Activated naive CD8-positive, alpha-beta T cell treated with anti-CD3 and anti-CD28 coated beads, Interleukin-2, amount 50 U/mL, for 16 hours (primary cell): ENCODE measurements at regions not wholly inside any gene's neighbourhood (a gene's known extent, or its start where the extent isn't known, plus 50 kb on each side); places are given as distances from the start of the nearest gene placed in this dataset.

Source experiments
- DNase-seq: peaks from one replicate; pipeline ENCODE4 v3.0.0-alpha.2; 2020; ENCODE audit warnings: low read depth, low spot score

GRCh38 chr6:144578385-144579350 is 293.5 kb downstream of the UTRN start:
- DNase-seq = no peak

- DNase-seq = no peak
Measured at GRCh38 chr6:144580039-144580438, 294.9 kb downstream of the UTRN start.

- DNase-seq = no peak
Measured at GRCh38 chr6:144580771-144581170, 295.6 kb downstream of the UTRN start.

- DNase-seq = no peak
Measured at GRCh38 chr6:144581812-144582537, 296.8 kb downstream of the UTRN start.

- DNase-seq = peak; percentile 6
Measured at GRCh38 chr6:144582939-144583613, 297.9 kb downstream of the UTRN start.

GRCh38 chr6:144583614-144583954 is 298.4 kb downstream of the UTRN start:
- DNase-seq = no peak

- DNase-seq = no peak
Measured at GRCh38 chr6:144585217-144585814, 300.2 kb downstream of the UTRN start.

GRCh38 chr6:144586986-144587385 is 301.9 kb downstream of the UTRN start:
- DNase-seq = no peak

GRCh38 chr6:144588697-144589325 is 303.7 kb downstream of the UTRN start:
- no peak for DNase-seq

GRCh38 chr6:144590532-144590931 is 305.4 kb downstream of the UTRN start:
- no peak for DNase-seq

GRCh38 chr6:144593392-144593791 is 308.3 kb downstream of the UTRN start:
- DNase-seq = no peak

- DNase-seq = no peak
Measured at GRCh38 chr6:144594585-144594984, 309.4 kb downstream of the UTRN start.

- DNase-seq = no peak
Measured at GRCh38 chr6:144595266-144595665, 310.1 kb downstream of the UTRN start.

GRCh38 chr6:144597511-144597910 is 312.4 kb downstream of the UTRN start:
- no peak for DNase-seq

GRCh38 chr6:144599615-144600014 is 314.5 kb downstream of the UTRN start:
- DNase-seq = no peak

GRCh38 chr6:144601221-144601620 is 316.1 kb downstream of the UTRN start:
- DNase-seq = no peak

GRCh38 chr6:144602523-144603180 is 317.5 kb downstream of the UTRN start:
- no peak for DNase-seq

- no peak for DNase-seq
Measured at GRCh38 chr6:144606083-144606482, 320.9 kb downstream of the UTRN start.

- no peak for DNase-seq
Measured at GRCh38 chr6:144607998-144608735, 323.0 kb downstream of the UTRN start.

- DNase-seq = no peak
Measured at GRCh38 chr6:144612811-144613210, 327.7 kb downstream of the UTRN start.
